ENCODE measurements at regions not wholly inside any gene's neighbourhood (a gene's known extent, or its start where the extent isn't known, plus 50 kb on each side); places are given as distances from the start of the nearest gene placed in this dataset.
A peak's percentile ranks its signal among the peaks of the same experiment; 100 is the strongest.

- TF ChIP-seq RARA (CRISPR knock-in tag; IDR thresholded peaks at IDR 0.05) (no peak; the same call in 1 of the 2 replicates), KAT8 (CRISPR knock-in tag; IDR thresholded peaks at IDR 0.05) (peak; percentile 50; the same call in 1 of the 2 replicates), ZNF432 (CRISPR knock-in tag; IDR thresholded peaks at IDR 0.05; ENCODE audit: borderline replicate concordance) (no peak), ZSCAN9 (CRISPR knock-in tag; IDR thresholded peaks at IDR 0.05; ENCODE audit: borderline replicate concordance) (no peak), ZNF747 (CRISPR knock-in tag; IDR thresholded peaks at IDR 0.05; ENCODE audit: borderline replicate concordance) (no peak), TOE1 (CRISPR knock-in tag; IDR thresholded peaks at IDR 0.05) (no peak), TSC22D2 (CRISPR knock-in tag; IDR thresholded peaks at IDR 0.05; ENCODE audit: borderline replicate concordance) (no peak), RBAK (CRISPR knock-in tag; IDR thresholded peaks at IDR 0.05) (no peak), ZNF576 (CRISPR knock-in tag; IDR thresholded peaks at IDR 0.05) (no peak), NAIF1 (CRISPR knock-in tag; IDR thresholded peaks at IDR 0.05; ENCODE audit: borderline replicate concordance) (no peak), IKZF4 (CRISPR knock-in tag; IDR thresholded peaks at IDR 0.05; ENCODE audit: borderline replicate concordance, low read depth, not compliant biosample characterization) (no peak), ZNF839 (CRISPR knock-in tag; IDR thresholded peaks at IDR 0.05; ENCODE audit: borderline replicate concordance) (no peak), THAP7 (CRISPR knock-in tag; IDR thresholded peaks at IDR 0.05) (no peak), TRAFD1 (CRISPR knock-in tag; IDR thresholded peaks at IDR 0.05; ENCODE audit: borderline replicate concordance) (no peak), U2AF1 (optimal IDR thresholded peaks at IDR 0.05; ENCODE audit: low read depth, low read length) (no peak), ATAD3A (CRISPR knock-in tag; IDR thresholded peaks at IDR 0.05) (no peak), TFAP4 (IDR thresholded peaks at IDR 0.05; ENCODE audit: borderline replicate concordance, low read depth) (peak; percentile 70; the same call in 1 of the 2 replicates), RFXANK (CRISPR knock-in tag; IDR thresholded peaks at IDR 0.05) (peak; percentile 36; the same call in 1 of the 2 replicates), NR3C1 (CRISPR knock-in tag; IDR thresholded peaks at IDR 0.05) (no peak), ZNF761 (CRISPR knock-in tag; conservative IDR thresholded peaks at IDR 0.05) (no peak), SIX1 (CRISPR knock-in tag; IDR thresholded peaks at IDR 0.05; ENCODE audit: borderline replicate concordance) (no peak), ZNF10 (CRISPR knock-in tag; IDR thresholded peaks at IDR 0.05; ENCODE audit: borderline replicate concordance, low read depth) (no peak), DMTF1 (CRISPR knock-in tag; IDR thresholded peaks at IDR 0.05) (no peak)
Measured at GRCh38 chr11:13114566-13115379, 105.7 kb downstream of the RASSF10 start (continued).

All from HepG2 (cell line).